Erythroblast (primary cell): ENCODE measurements at regions not wholly inside any gene's neighbourhood (a gene's known extent, or its start where the extent isn't known, plus 50 kb on each side); places are given as distances from the start of the nearest gene placed in this dataset.

Experiments
- GATA1 ChIP-seq: IDR thresholded peaks from 2 replicates; pipeline ENCODE4 v1.6.1; 2011; ENCODE audit warnings: low read depth, mild to moderate bottlenecking, control low read depth, low read length, moderate library complexity
- POLR2A ChIP-seq: IDR thresholded peaks from 2 replicates; pipeline ENCODE4 v1.6.1; 2011; ENCODE audit warnings: mild to moderate bottlenecking, low read length

DNA sequence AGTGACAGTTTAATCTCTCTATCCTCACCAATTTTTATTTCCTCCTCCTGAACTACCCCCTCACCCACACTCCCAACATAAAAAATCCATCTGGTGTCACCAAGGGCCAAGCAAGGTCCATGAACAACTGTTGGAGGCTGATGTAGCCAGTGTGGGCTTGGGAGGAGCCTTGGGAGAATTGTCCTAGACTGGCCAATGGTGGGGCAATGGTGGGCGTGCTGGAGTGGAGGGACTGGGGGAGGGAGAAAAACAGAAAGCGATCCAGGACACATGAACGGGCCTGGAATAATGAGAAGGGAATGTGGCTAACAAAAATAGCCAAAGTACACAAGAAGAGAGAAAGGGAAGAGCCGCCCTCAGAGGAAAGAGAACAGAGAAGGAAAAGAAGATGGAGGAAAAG lies 272.6 kb downstream of the ENC1 start:
- TF ChIP-seq POLR2A (no peak), GATA1 (no peak)
